GM12878 (cell line): ENCODE measurements at regions not wholly inside any gene's neighbourhood (a gene's known extent, or its start where the extent isn't known, plus 50 kb on each side); places are given as distances from the start of the nearest gene placed in this dataset.

Experiments used
- CTCF ChIP-seq, 3 experiments: IDR thresholded peaks in 2 of 3; conservative IDR thresholded peaks in 1 of 3; 2 replicates each; pipeline ENCODE4 v1.5.1; 2011; ENCODE audit warnings: low read depth in 3 of 3, low read length in 3 of 3, mild to moderate bottlenecking in 3 of 3, control low read depth in 2 of 3, moderate library complexity in 2 of 3, inconsistent platforms in 1 of 3, mixed read lengths in 1 of 3; ENCODE audit not compliant: control insufficient read depth in 2 of 3, insufficient read depth in 1 of 3; ENCODE audit errors: extremely low read depth in 1 of 3
- E2F4 ChIP-seq: IDR thresholded peaks from 2 replicates; pipeline ENCODE4 v1.6.1; 2012; ENCODE audit warnings: low read depth, low read length, improper control_type of control experiment
- FOS ChIP-seq: IDR thresholded peaks from 3 replicates; pipeline ENCODE4 v1.6.1; 2011; ENCODE audit warnings: borderline replicate concordance; ENCODE audit not compliant: insufficient read length; ENCODE audit errors: extremely low read depth
- NBN ChIP-seq: fragments of 450-650 bp; IDR thresholded peaks from 2 replicates; pipeline ENCODE4 v1.6.1; 2016
- NFXL1 ChIP-seq: fragments of 450-650 bp; IDR thresholded peaks from 2 replicates; pipeline ENCODE4 v1.6.1; 2017; ENCODE audit warnings: antibody characterized with exemption, mild to moderate bottlenecking, borderline replicate concordance
- POLR2AphosphoS5 ChIP-seq: IDR thresholded peaks from 2 replicates; pipeline ENCODE4 v1.6.1; 2011; ENCODE audit warnings: mild to moderate bottlenecking, low read length, inconsistent platforms
- RAD21 ChIP-seq: IDR thresholded peaks from 2 replicates; pipeline ENCODE4 v1.6.1; 2011; ENCODE audit warnings: mild to moderate bottlenecking, low read depth, low read length, moderate library complexity; ENCODE audit not compliant: insufficient read depth
- RCOR1 ChIP-seq: conservative IDR thresholded peaks from 2 replicates; pipeline ENCODE4 v1.6.1; 2012; ENCODE audit warnings: low read depth, low read length, improper control_type of control experiment
- SP1 ChIP-seq: IDR thresholded peaks from one replicate; pipeline ENCODE4 v1.6.1; 2011; ENCODE audit warnings: low read depth, low read length
- TAF1 ChIP-seq: IDR thresholded peaks from 2 replicates; pipeline ENCODE4 v1.6.1; 2011; ENCODE audit warnings: mild to moderate bottlenecking, low read depth, low read length, borderline replicate concordance
- TARDBP ChIP-seq: IDR thresholded peaks from 2 replicates; pipeline ENCODE4 v1.6.1; 2016; ENCODE audit warnings: borderline replicate concordance
- WRNIP1 ChIP-seq: IDR thresholded peaks from 2 replicates; pipeline ENCODE4 v1.6.1; 2011; ENCODE audit warnings: low read depth, low read length, improper control_type of control experiment, borderline replicate concordance
- ZBTB11 ChIP-seq: fragments of 450-650 bp; formaldehyde crosslinking; IDR thresholded peaks from 2 replicates; pipeline ENCODE4 v1.5.0; 2022; ENCODE audit warnings: mild to moderate bottlenecking, missing genetic modification characterization
- ZNF592 ChIP-seq: fragments of 450-650 bp; IDR thresholded peaks from 2 replicates; pipeline ENCODE4 v1.6.1; 2017; ENCODE audit warnings: mild to moderate bottlenecking, moderate library complexity

- TF ChIP-seq FOS: no peak
- TF ChIP-seq RAD21: no peak
- TF ChIP-seq TAF1: no peak
- no peak for TF ChIP-seq NFXL1
- TF ChIP-seq POLR2AphosphoS5: no peak
- no peak for TF ChIP-seq NBN
- TF ChIP-seq E2F4: no peak
- no peak for TF ChIP-seq WRNIP1
- TF ChIP-seq RCOR1: no peak
- no peak for TF ChIP-seq TARDBP
- TF ChIP-seq SP1: no peak
- TF ChIP-seq ZNF592: no peak
- TF ChIP-seq CTCF (IDR thresholded peaks at IDR 0.05 in 2 of 3, conservative IDR thresholded peaks at IDR 0.05 in 1 of 3; ENCODE audit: control insufficient read depth in 2 of 3, extremely low read depth in 1 of 3, insufficient read depth in 1 of 3, low read depth in 3 of 3, low read length in 3 of 3): no peak
- TF ChIP-seq ZBTB11 (CRISPR knock-in tag): no peak
These were observed 289.8 kb downstream of the HS3ST3B1 start for GRCh38 chr17:14590459-14591250.
